HG03571 (cell line): ENCODE measurements at regions not wholly inside any gene's neighbourhood (a gene's known extent, or its start where the extent isn't known, plus 50 kb on each side); places are given as distances from the start of the nearest gene placed in this dataset.
"Not testable (repeated sequence)": the region's sequence is repeated elsewhere in the genome, so short reads cannot be mapped to it uniquely, and the experiment has no call there.

Experiments
- ATAC-seq: cut with Tn5 transposase; IDR thresholded peaks from one replicate; pipeline ENCODE4 v1.9.1; 2021; ENCODE audit not compliant: unreplicated experiment

GRCh38 chr2:237000481-237000880 is 85.2 kb upstream of the COPS8 start:
- ATAC-seq = no peak

GRCh38 chr2:237005341-237005740 is 80.3 kb upstream of the COPS8 start:
- not testable (repeated sequence) for ATAC-seq

- no peak for ATAC-seq
Measured at GRCh38 chr2:237011206-237011795, 74.4 kb upstream of the COPS8 start.

GRCh38 chr2:237012004-237012403 is 73.7 kb upstream of the COPS8 start:
- no peak for ATAC-seq

GRCh38 chr2:237012577-237013267 is 73.0 kb upstream of the COPS8 start:
- ATAC-seq = no peak

- ATAC-seq = no peak
Measured at GRCh38 chr2:237016121-237016915, 69.4 kb upstream of the COPS8 start.

- ATAC-seq = no peak
Measured at GRCh38 chr2:237020090-237020489, 65.6 kb upstream of the COPS8 start.

- ATAC-seq = no peak
Measured at GRCh38 chr2:237022533-237022932, 63.2 kb upstream of the COPS8 start.

- ATAC-seq = no peak
Measured at GRCh38 chr2:237024255-237024654, 61.4 kb upstream of the COPS8 start.

GRCh38 chr2:237025090-237025865 is 60.4 kb upstream of the COPS8 start:
- no peak for ATAC-seq

- ATAC-seq = no peak
Measured at GRCh38 chr2:237026981-237027711, 58.5 kb upstream of the COPS8 start.

GRCh38 chr2:237027712-237028029 is 58.0 kb upstream of the COPS8 start:
- ATAC-seq = no peak

- ATAC-seq = no peak
Measured at GRCh38 chr2:237030382-237030781, 55.3 kb upstream of the COPS8 start.

- no peak for ATAC-seq
Measured at GRCh38 chr2:237033536-237034060, 52.1 kb upstream of the COPS8 start.

- no peak for ATAC-seq
Measured at GRCh38 chr2:237035781-237036475, 49.8 kb upstream of the COPS8 start.
